ENCODE measurements at regions not wholly inside any gene's neighbourhood (a gene's known extent, or its start where the extent isn't known, plus 50 kb on each side); places are given as distances from the start of the nearest gene placed in this dataset.

- H3K9me3 ChIP-seq: no peaks in the 10 kb centered on the region
- DNase-seq: no peak
- intact Hi-C loops (cut with DNase I; ENCODE audit: low total_unique reads): no loop called here
- no peak overlapping the region for H3K4me3 ChIP-seq
- H3K27ac ChIP-seq: peak overlapping the region in 4 of 5 donors; percentile 1 to 62 (median 40)
- TF ChIP-seq EP300 (IDR thresholded peaks at IDR 0.05) (no peak), CTCF (IDR thresholded peaks at IDR 0.05) (no peak), POLR2A (IDR thresholded peaks at IDR 0.05) (no peak), POLR2AphosphoS5 (IDR thresholded peaks at IDR 0.05) (no peak)
- peaks cover 0 to 45% (median 7%) of the 10 kb centered on the region in 4 donors for H3K4me1 ChIP-seq
- WGBS, 5 donors: 58 to 71% (median 64%) methylated on average over 2 of the region's 2 CpGs
- H3K27me3 ChIP-seq: no peaks in the 10 kb centered on the region
- H3K36me3 ChIP-seq: no peaks in the 10 kb centered on the region
These were observed 230.0 kb downstream of the ALDH8A1 start for GRCh38 chr6:134719911-134720310.

- no peaks in the 10 kb centered on the region for H3K9me3 ChIP-seq
- no peaks in the 10 kb centered on the region for H3K27me3 ChIP-seq
- WGBS, 5 donors: 70 to 79% (median 75%) methylated on average over 6 of the region's 6 CpGs
- H3K4me1 ChIP-seq: peaks cover 0 to 46% (median 6%) of the 10 kb centered on the region in 4 donors
- H3K27ac ChIP-seq: peak overlapping the region in 4 of 5 donors; percentile 1 to 62 (median 30)
- no peak overlapping the region for H3K4me3 ChIP-seq
- intact Hi-C loops (cut with DNase I; ENCODE audit: low total_unique reads): no loop called here
- TF ChIP-seq POLR2A (IDR thresholded peaks at IDR 0.05): no peak
- no peak for TF ChIP-seq CTCF (IDR thresholded peaks at IDR 0.05)
- no peak for TF ChIP-seq POLR2AphosphoS5 (IDR thresholded peaks at IDR 0.05)
- TF ChIP-seq EP300 (IDR thresholded peaks at IDR 0.05): no peak
- no peaks in the 10 kb centered on the region for H3K36me3 ChIP-seq
- DNase-seq: no peak
These were observed 230.6 kb downstream of the ALDH8A1 start for GRCh38 chr6:134719286-134719685.

DNA sequence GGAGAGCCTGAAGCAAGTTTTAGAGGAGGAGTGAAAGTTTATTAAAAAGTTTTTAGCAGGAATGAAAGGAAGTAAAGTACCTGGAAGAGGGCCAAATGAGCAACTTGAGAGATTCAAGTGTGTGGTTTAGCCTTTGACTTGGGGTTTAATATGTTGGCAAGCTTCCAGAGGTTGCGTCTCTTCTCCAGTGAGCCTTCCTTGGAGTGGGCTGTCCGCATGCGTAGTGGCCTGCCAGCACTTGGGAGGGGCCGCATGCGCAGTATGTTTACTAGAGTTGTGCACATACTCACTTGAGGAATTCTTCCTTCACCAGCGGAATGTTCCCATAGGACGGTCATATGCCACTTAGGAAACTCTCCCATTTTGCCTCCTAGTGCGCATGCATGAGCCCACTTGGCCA lies 235.2 kb downstream of the ALDH8A1 start:
- TF ChIP-seq POLR2A (IDR thresholded peaks at IDR 0.05): no peak
- no peak for TF ChIP-seq EP300 (IDR thresholded peaks at IDR 0.05)
- Histone ChIP-seq H3K27me3 (no peaks in the 10 kb centered on the region), H3K36me3 (no peaks in the 10 kb centered on the region), H3K4me1 (peaks cover 0 to 22% (median 4%) of the 10 kb centered on the region in 4 donors), H3K4me3 (no peak overlapping the region), H3K9me3 (no peaks in the 10 kb centered on the region), H3K27ac (peak overlapping the region in 1 of 5 donors; percentile 31)
- 47 to 69% (median 64%) methylated on average over 8 of the region's 8 CpGs for WGBS, 5 donors
- intact Hi-C loops (cut with DNase I; ENCODE audit: low total_unique reads): no loop called here
- no peak for DNase-seq

- no peak for DNase-seq
- H3K27ac ChIP-seq: peak overlapping the region in 1 of 5 donors; percentile 31
- no peak for TF ChIP-seq CTCF (IDR thresholded peaks at IDR 0.05)
- 47 to 62% (median 57%) methylated on average over 4 of the region's 4 CpGs for WGBS, 5 donors
- H3K27me3 ChIP-seq: no peaks in the 10 kb centered on the region
- intact Hi-C loops (cut with DNase I; ENCODE audit: low total_unique reads): no loop called here
- no peaks in the 10 kb centered on the region for H3K9me3 ChIP-seq
- H3K4me3 ChIP-seq: no peak overlapping the region
- H3K4me1 ChIP-seq: peaks cover 0 to 17% (median 2%) of the 10 kb centered on the region in 4 donors
- no peaks in the 10 kb centered on the region for H3K36me3 ChIP-seq
These were observed 235.8 kb downstream of the ALDH8A1 start for GRCh38 chr6:134714113-134714512.

GRCh38 chr6:134712311-134712710 lies 237.6 kb downstream of the ALDH8A1 start:
- DNase-seq: no peak
- intact Hi-C loops (cut with DNase I; ENCODE audit: low total_unique reads): no loop called here
- no peak for TF ChIP-seq POLR2A (IDR thresholded peaks at IDR 0.05)
- no peak for TF ChIP-seq EP300 (IDR thresholded peaks at IDR 0.05)
- no peak for TF ChIP-seq POLR2AphosphoS5 (IDR thresholded peaks at IDR 0.05)
- no peak for TF ChIP-seq CTCF (IDR thresholded peaks at IDR 0.05)
- Histone ChIP-seq H3K4me1 (peaks cover 0 to 11% (median 5%) of the 10 kb centered on the region in 4 donors), H3K9me3 (no peaks in the 10 kb centered on the region), H3K27me3 (no peaks in the 10 kb centered on the region), H3K4me3 (no peak overlapping the region), H3K36me3 (no peaks in the 10 kb centered on the region), H3K27ac (no peak overlapping the region)
